ENCODE measurements at regions not wholly inside any gene's neighbourhood (a gene's known extent, or its start where the extent isn't known, plus 50 kb on each side); places are given as distances from the start of the nearest gene placed in this dataset.

DNA sequence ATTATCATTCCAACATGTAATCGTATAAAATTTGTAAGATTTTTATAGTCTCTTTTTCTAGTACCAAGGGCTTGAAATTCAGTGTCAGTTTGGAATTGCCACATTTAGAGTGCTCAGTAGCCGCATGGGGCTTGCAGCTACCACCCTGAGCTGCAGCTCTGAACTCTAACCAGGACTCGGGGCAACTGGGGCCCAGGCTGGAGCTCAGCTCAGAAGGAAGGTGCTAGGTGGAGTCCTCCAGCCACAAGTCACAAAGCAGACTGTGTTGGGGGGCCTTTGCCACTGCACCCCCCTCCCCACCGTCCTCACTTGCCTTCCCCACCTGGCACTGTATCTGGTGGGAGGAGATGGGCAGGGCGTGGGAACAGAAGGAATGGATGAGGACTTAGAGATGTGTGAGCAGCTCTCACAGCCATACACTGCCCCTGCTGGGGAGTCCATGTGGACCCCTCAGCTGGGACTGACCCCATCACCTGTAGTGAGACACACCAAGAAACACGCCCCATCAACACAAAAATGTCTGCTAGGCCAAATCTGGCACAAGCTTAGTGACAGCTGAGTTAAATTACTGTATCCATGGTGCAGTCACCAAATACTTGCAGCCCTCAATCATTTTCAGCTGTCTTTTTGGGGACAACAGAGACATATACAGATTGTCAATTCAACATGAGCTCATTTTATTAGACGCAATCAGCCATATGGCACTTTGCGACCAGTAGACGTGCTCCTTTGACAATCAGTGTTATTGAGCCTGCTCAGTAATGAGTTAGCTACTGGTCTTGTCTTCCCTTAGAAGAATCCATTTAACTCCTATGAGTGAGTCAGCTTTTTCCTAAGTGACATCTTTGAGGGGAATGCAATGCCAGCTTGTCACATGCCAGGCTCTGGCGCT is 241.7 kb upstream of the RAB4A start:
- TF ChIP-seq POLR2A (IDR thresholded peaks at IDR 0.05) = no peak
- TF ChIP-seq, protein P1, sequence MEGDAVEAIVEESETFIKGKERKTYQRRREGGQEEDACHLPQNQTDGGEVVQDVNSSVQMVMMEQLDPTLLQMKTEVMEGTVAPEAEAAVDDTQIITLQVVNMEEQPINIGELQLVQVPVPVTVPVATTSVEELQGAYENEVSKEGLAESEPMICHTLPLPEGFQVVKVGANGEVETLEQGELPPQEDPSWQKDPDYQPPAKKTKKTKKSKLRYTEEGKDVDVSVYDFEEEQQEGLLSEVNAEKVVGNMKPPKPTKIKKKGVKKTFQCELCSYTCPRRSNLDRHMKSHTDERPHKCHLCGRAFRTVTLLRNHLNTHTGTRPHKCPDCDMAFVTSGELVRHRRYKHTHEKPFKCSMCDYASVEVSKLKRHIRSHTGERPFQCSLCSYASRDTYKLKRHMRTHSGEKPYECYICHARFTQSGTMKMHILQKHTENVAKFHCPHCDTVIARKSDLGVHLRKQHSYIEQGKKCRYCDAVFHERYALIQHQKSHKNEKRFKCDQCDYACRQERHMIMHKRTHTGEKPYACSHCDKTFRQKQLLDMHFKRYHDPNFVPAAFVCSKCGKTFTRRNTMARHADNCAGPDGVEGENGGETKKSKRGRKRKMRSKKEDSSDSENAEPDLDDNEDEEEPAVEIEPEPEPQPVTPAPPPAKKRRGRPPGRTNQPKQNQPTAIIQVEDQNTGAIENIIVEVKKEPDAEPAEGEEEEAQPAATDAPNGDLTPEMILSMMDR (IDR thresholded peaks at IDR 0.05 in 4 of 5, conservative IDR thresholded peaks at IDR 0.05 in 1 of 5) = no peak

Data from gastrocnemius medialis (tissue), 4 donors.